ENCODE measurements at regions not wholly inside any gene's neighbourhood (a gene's known extent, or its start where the extent isn't known, plus 50 kb on each side); places are given as distances from the start of the nearest gene placed in this dataset.

- TF ChIP-seq CTCF (IDR thresholded peaks at IDR 0.05) = no peak
- TF ChIP-seq POLR2A (IDR thresholded peaks at IDR 0.05) = no peak
Measured at GRCh38 chr1:106793651-106794050, 262.8 kb upstream of the PRMT6 start.
